Calu3 (cell line): ENCODE measurements at regions not wholly inside any gene's neighbourhood (a gene's known extent, or its start where the extent isn't known, plus 50 kb on each side); places are given as distances from the start of the nearest gene placed in this dataset.

Experiments
- BruUV-seq: library from RNA; stranded (reverse); fragments of 400-500 nt; replicated peaks from 2 replicates; lab custom pipeline; 2021; lab: Mats Ljungman, UMichigan
- CTCF ChIA-PET: fragments of 300-600 bp; sonication (Branson Sonifier 250); formaldehyde crosslinking; loops from one replicate; lab custom pipeline; 2022; ENCODE audit warnings: antibody characterized with exemption; lab: Charles Lee
- DNase-seq: peaks from one replicate; pipeline ENCODE4 v3.0.0; 2022
- H3K27ac Mint-ChIP-seq: one replicate; pipeline ENCODE4 v1.8.0; 2022; ENCODE audit warnings: mixed read lengths; ENCODE audit not compliant: unreplicated experiment
- H3K27me3 Mint-ChIP-seq: one replicate; pipeline ENCODE4 v1.8.0; 2022; ENCODE audit warnings: mixed read lengths; ENCODE audit not compliant: unreplicated experiment
- H3K36me3 Mint-ChIP-seq: one replicate; pipeline ENCODE4 v1.8.0; 2022; ENCODE audit warnings: mild to moderate bottlenecking, moderate library complexity, mixed read lengths; ENCODE audit not compliant: insufficient read depth, unreplicated experiment
- H3K4me1 Mint-ChIP-seq: one replicate; pipeline ENCODE4 v1.8.0; 2022; ENCODE audit warnings: mild to moderate bottlenecking, low read depth, mixed read lengths; ENCODE audit not compliant: unreplicated experiment
- H3K4me3 Mint-ChIP-seq: one replicate; pipeline ENCODE4 v1.8.0; 2022; ENCODE audit warnings: mild to moderate bottlenecking, low read depth, moderate library complexity, mixed read lengths; ENCODE audit not compliant: unreplicated experiment
- H3K9me3 Mint-ChIP-seq: one replicate; pipeline ENCODE4 v1.8.0; 2022; ENCODE audit warnings: low read depth, mixed read lengths; ENCODE audit not compliant: unreplicated experiment
- CTCF ChIP-seq: fragments of 200-600 bp; IDR thresholded peaks from one replicate; pipeline ENCODE4 v1.8.0; 2022; ENCODE audit warnings: antibody characterized with exemption; ENCODE audit not compliant: unreplicated experiment
- intact Hi-C: fragments of 100-400 bp; cut with micrococcal nuclease; formaldehyde crosslinking; loops from one replicate; pipeline ENCODE4 v1.10.0; 2022; ENCODE audit not compliant: unreplicated experiment

GRCh38 chr11:92153542-92153941 is 71.1 kb upstream of the FAT3 start:
- Mint-ChIP-seq H3K27ac (no peak overlapping the region), H3K27me3 (no peaks in the 10 kb centered on the region), H3K9me3 (peaks cover 5% of the 10 kb centered on the region), H3K4me3 (no peak overlapping the region), H3K36me3 (no peaks in the 10 kb centered on the region), H3K4me1 (no peaks in the 10 kb centered on the region)
- intact Hi-C loops: no loop called here
- no peak for TF ChIP-seq CTCF
- no peak for DNase-seq
- CTCF ChIA-PET: no interaction called here
- BruUV-seq: no TSS peak

- H3K4me1 Mint-ChIP-seq: no peaks in the 10 kb centered on the region
- H3K27ac Mint-ChIP-seq: no peak overlapping the region
- no peak for TF ChIP-seq CTCF
- BruUV-seq: no TSS peak
- CTCF ChIA-PET: no interaction called here
- no peaks in the 10 kb centered on the region for H3K27me3 Mint-ChIP-seq
- H3K9me3 Mint-ChIP-seq: peaks cover 5% of the 10 kb centered on the region
- H3K36me3 Mint-ChIP-seq: no peaks in the 10 kb centered on the region
- no peak overlapping the region for H3K4me3 Mint-ChIP-seq
- no peak for DNase-seq
- intact Hi-C loops: no loop called here
These were observed 72.4 kb upstream of the FAT3 start for GRCh38 chr11:92152245-92152644.

- CTCF ChIA-PET: no interaction called here
- Mint-ChIP-seq H3K4me3 (no peak overlapping the region), H3K27ac (no peak overlapping the region), H3K4me1 (no peaks in the 10 kb centered on the region), H3K9me3 (peaks cover 5% of the 10 kb centered on the region), H3K27me3 (no peaks in the 10 kb centered on the region), H3K36me3 (no peaks in the 10 kb centered on the region)
- no peak for TF ChIP-seq CTCF
- no peak for DNase-seq
- intact Hi-C loops: loop anchor here (2.0 kb wide), 1 partner anchor 31 kb away; no protein-coding TSS in a partner anchor
- BruUV-seq: no TSS peak
These were observed 74.6 kb upstream of the FAT3 start for GRCh38 chr11:92149996-92150395.

- Mint-ChIP-seq H3K4me3 (no peak overlapping the region), H3K36me3 (no peaks in the 10 kb centered on the region), H3K4me1 (no peaks in the 10 kb centered on the region), H3K27ac (no peak overlapping the region), H3K27me3 (no peaks in the 10 kb centered on the region), H3K9me3 (no peaks in the 10 kb centered on the region)
- TF ChIP-seq CTCF: no peak
- CTCF ChIA-PET: no interaction called here
- intact Hi-C loops: no loop called here
- BruUV-seq: no TSS peak
- no peak for DNase-seq
These were observed 82.9 kb upstream of the FAT3 start for GRCh38 chr11:92141725-92142124.
